ENCODE measurements at regions not wholly inside any gene's neighbourhood (a gene's known extent, or its start where the extent isn't known, plus 50 kb on each side); places are given as distances from the start of the nearest gene placed in this dataset.

- in situ Hi-C loops (cut with MboI; ENCODE audit: low pct_unique_long_range_greater_than_20kb, low sequenced_read_pairs, unreplicated experiment) = no loop called here
- no peak for DNase-seq (ENCODE audit: low spot score)
- TF ChIP-seq, protein P1, sequence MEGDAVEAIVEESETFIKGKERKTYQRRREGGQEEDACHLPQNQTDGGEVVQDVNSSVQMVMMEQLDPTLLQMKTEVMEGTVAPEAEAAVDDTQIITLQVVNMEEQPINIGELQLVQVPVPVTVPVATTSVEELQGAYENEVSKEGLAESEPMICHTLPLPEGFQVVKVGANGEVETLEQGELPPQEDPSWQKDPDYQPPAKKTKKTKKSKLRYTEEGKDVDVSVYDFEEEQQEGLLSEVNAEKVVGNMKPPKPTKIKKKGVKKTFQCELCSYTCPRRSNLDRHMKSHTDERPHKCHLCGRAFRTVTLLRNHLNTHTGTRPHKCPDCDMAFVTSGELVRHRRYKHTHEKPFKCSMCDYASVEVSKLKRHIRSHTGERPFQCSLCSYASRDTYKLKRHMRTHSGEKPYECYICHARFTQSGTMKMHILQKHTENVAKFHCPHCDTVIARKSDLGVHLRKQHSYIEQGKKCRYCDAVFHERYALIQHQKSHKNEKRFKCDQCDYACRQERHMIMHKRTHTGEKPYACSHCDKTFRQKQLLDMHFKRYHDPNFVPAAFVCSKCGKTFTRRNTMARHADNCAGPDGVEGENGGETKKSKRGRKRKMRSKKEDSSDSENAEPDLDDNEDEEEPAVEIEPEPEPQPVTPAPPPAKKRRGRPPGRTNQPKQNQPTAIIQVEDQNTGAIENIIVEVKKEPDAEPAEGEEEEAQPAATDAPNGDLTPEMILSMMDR (IDR thresholded peaks at IDR 0.05; ENCODE audit: extremely low read depth, insufficient read depth, missing control alignments) = no peak
These were observed 91.7 kb upstream of the MYL2 start for GRCh38 chr12:111011999-111012600.

DNA sequence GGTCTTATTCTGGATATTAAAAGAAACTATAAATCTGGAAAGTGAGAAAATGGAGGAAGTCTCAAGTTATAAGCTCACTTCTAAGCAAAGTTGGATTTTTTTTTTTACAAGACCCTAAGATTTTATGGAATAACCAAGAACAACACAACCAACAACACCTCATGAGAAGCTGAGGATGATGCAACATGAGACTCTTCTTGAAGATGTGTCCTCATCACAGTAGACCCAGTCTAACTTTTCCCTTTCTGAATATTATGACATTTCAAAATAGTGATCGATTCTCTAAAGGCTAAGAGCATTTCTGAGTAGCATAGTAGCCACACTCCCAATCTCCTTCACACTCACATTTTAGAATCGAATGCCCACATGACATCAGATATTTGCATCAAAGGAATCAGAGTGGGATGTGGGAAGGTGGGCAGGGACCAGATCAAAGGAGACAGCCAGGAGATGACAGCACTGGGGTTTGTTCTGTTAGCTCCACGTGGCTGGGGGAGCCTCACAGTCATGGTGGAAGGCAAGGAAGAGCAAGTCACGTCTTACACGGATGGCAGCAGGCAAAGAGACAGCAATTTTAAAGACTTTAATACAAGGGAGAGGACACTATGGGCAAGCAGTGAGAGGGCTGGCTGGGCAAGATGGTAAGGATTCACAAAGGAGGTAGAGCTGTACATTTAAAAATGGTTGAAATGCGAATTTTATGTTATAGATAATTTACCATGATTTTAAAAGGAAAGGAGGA, 90.7 kb upstream of the MYL2 start:
- DNase-seq (ENCODE audit: low spot score) = no peak
- in situ Hi-C loops (cut with MboI; ENCODE audit: low pct_unique_long_range_greater_than_20kb, low sequenced_read_pairs, unreplicated experiment) = no loop called here
- TF ChIP-seq, protein P1 (IDR thresholded peaks at IDR 0.05; ENCODE audit: extremely low read depth, insufficient read depth, missing control alignments) = no peak

DNA sequence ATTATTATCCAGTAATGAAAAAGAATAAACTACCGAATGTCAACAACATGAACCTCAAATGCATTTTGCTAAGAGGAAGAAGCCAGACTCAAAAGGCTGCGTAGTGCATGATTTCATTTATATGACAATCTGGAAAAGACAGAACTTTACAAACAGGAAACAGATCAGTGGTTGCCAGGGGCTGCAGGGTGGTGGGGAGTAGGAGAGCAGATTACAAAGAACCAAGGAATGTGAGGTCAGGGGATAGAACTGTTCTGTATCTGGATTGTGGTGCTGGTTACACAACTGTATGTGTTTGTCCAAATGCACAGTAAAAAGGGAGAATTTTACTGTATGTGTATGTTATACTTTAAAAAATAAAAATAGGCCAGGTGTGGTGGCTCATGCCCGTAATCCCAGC, 89.7 kb upstream of the MYL2 start:
- no peak for DNase-seq (ENCODE audit: low spot score)
- TF ChIP-seq, protein P1 (IDR thresholded peaks at IDR 0.05; ENCODE audit: extremely low read depth, insufficient read depth, missing control alignments) = no peak
- in situ Hi-C loops (cut with MboI; ENCODE audit: low pct_unique_long_range_greater_than_20kb, low sequenced_read_pairs, unreplicated experiment) = no loop called here

DNA sequence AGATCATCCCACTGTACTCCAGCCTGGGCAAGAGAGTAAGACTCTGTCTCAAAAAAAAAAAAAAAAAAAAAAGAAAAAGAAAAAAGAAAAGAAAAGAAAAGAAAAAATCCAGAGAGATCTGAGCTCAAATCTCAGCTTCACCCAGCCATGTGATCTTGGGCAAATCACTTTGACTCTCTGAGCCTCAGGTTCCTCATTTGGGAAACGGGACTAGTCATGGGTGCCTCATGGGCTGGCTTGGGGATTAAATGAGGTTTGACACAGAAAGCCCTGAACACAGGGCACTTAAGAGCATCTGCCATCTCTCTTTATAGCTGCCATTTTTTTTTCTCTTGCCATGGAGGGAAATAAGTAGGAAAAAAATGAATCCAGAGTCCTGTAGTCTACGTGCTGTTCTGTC, 86.2 kb upstream of the MYL2 start:
- in situ Hi-C loops (cut with MboI; ENCODE audit: low pct_unique_long_range_greater_than_20kb, low sequenced_read_pairs, unreplicated experiment) = no loop called here
- TF ChIP-seq, protein P1 (IDR thresholded peaks at IDR 0.05; ENCODE audit: extremely low read depth, insufficient read depth, missing control alignments) = no peak
- no peak for DNase-seq (ENCODE audit: low spot score)

DNA sequence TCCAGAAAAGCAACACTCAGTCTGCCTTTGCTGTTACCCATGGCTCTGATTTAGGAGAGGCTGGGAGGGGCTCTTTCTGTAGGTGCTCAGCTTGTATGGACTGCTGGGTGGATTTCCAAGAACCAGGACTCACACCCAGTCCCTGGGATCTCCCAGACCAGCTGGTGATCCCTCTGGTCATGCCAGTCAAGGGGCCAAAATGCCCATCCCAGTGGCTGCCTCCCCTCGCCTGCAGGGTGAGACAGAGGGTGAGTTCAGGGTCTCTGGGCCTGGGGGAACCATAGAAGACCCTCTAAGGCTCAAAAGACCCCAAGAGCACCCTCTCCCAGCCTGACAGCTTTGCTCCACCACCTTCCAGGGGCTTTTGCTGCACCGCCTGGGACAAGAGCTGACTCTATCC, 78.6 kb upstream of the MYL2 start:
- in situ Hi-C loops (cut with MboI; ENCODE audit: low pct_unique_long_range_greater_than_20kb, low sequenced_read_pairs, unreplicated experiment) = no loop called here
- no peak for DNase-seq (ENCODE audit: low spot score)
- TF ChIP-seq, protein P1 (IDR thresholded peaks at IDR 0.05; ENCODE audit: extremely low read depth, insufficient read depth, missing control alignments) = no peak

DNA sequence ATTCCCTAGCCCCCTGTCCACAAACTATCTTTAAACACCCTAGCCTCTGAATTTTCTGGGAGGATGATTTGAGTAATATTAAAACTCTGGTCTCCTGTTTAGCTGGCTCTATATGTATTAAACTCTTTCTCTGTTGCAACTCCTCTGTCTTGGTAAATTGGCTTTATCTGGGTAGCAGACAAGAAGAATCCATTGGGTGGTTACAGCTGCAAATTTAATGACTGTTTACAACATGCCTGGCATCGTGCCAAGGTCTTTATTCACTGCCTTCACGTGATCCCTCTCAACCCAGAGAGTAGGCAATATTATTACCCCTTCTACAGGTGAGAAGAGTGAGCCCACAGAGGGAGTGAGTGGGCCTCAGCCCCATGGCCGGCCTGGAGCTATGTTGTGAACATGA, 77.8 kb upstream of the MYL2 start:
- in situ Hi-C loops (cut with MboI; ENCODE audit: low pct_unique_long_range_greater_than_20kb, low sequenced_read_pairs, unreplicated experiment) = no loop called here
- no peak for DNase-seq (ENCODE audit: low spot score)
- TF ChIP-seq, protein P1 (IDR thresholded peaks at IDR 0.05; ENCODE audit: extremely low read depth, insufficient read depth, missing control alignments) = no peak
